ENCODE measurements at regions not wholly inside any gene's neighbourhood (a gene's known extent, or its start where the extent isn't known, plus 50 kb on each side); places are given as distances from the start of the nearest gene placed in this dataset.

GRCh38 chrX:20433388-20433775 is 166.7 kb upstream of the RPS6KA3 start:
- DNase-seq (ENCODE audit: low read depth in 2 of 2): no peak

- DNase-seq (ENCODE audit: low read depth in 2 of 2): no peak
These were observed 166.2 kb upstream of the RPS6KA3 start for GRCh38 chrX:20432746-20433387.

GRCh38 chrX:20432048-20432447 is 165.3 kb upstream of the RPS6KA3 start:
- peak; percentile 46 to 47 for DNase-seq (ENCODE audit: low read depth in 2 of 2)

GRCh38 chrX:20431486-20431885 is 164.8 kb upstream of the RPS6KA3 start:
- no peak for DNase-seq (ENCODE audit: low read depth in 2 of 2)

- DNase-seq (ENCODE audit: low read depth in 2 of 2): no peak
These were observed 160.6 kb upstream of the RPS6KA3 start for GRCh38 chrX:20427173-20427770.

GRCh38 chrX:20421697-20422096 is 155.0 kb upstream of the RPS6KA3 start:
- no peak for DNase-seq (ENCODE audit: low read depth in 2 of 2)

- no peak for DNase-seq (ENCODE audit: low read depth in 2 of 2)
These were observed 154.6 kb upstream of the RPS6KA3 start for GRCh38 chrX:20421275-20421674.

GRCh38 chrX:20420058-20420457 is 153.3 kb upstream of the RPS6KA3 start:
- no peak for DNase-seq (ENCODE audit: low read depth in 2 of 2)

GRCh38 chrX:20418379-20419150 is 151.9 kb upstream of the RPS6KA3 start:
- no peak for DNase-seq (ENCODE audit: low read depth in 2 of 2)

- peak in 1 of 2 experiments; percentile 9 for DNase-seq (ENCODE audit: low read depth in 2 of 2)
These were observed 148.2 kb upstream of the RPS6KA3 start for GRCh38 chrX:20414762-20415445.

GRCh38 chrX:20414066-20414465 is 147.4 kb upstream of the RPS6KA3 start:
- no peak for DNase-seq (ENCODE audit: low read depth in 2 of 2)

GRCh38 chrX:20412871-20413486 is 146.3 kb upstream of the RPS6KA3 start:
- DNase-seq (ENCODE audit: low read depth in 2 of 2): no peak

- DNase-seq (ENCODE audit: low read depth in 2 of 2): no peak
These were observed 143.8 kb upstream of the RPS6KA3 start for GRCh38 chrX:20410540-20410939.

- no peak for DNase-seq (ENCODE audit: low read depth in 2 of 2)
These were observed 143.3 kb upstream of the RPS6KA3 start for GRCh38 chrX:20409991-20410390.

GRCh38 chrX:20402956-20403355 is 136.2 kb upstream of the RPS6KA3 start:
- no peak for DNase-seq (ENCODE audit: low read depth in 2 of 2)

GRCh38 chrX:20399728-20400414 is 133.2 kb upstream of the RPS6KA3 start:
- DNase-seq (ENCODE audit: low read depth in 2 of 2): no peak

GRCh38 chrX:20397587-20397986 is 130.9 kb upstream of the RPS6KA3 start:
- no peak for DNase-seq (ENCODE audit: low read depth in 2 of 2)

- no peak for DNase-seq (ENCODE audit: low read depth in 2 of 2)
These were observed 127.7 kb upstream of the RPS6KA3 start for GRCh38 chrX:20394451-20394850.

GRCh38 chrX:20393944-20394343 is 127.2 kb upstream of the RPS6KA3 start:
- no peak for DNase-seq (ENCODE audit: low read depth in 2 of 2)

- DNase-seq (ENCODE audit: low read depth in 2 of 2): no peak
These were observed 121.9 kb upstream of the RPS6KA3 start for GRCh38 chrX:20388594-20388993.

- DNase-seq (ENCODE audit: low read depth in 2 of 2): no peak
These were observed 116.8 kb upstream of the RPS6KA3 start for GRCh38 chrX:20383477-20383876.

Data from fibroblast of skin of left quadriceps (primary cell).